Right renal pelvis (tissue), 4 donors: ENCODE measurements at regions not wholly inside any gene's neighbourhood (a gene's known extent, or its start where the extent isn't known, plus 50 kb on each side); places are given as distances from the start of the nearest gene placed in this dataset.
"Not testable (repeated sequence)": the region's sequence is repeated elsewhere in the genome, so short reads cannot be mapped to it uniquely, and the experiment has no call there.

Experiments
- DNase-seq, 4 donors: peaks; one replicate each; pipeline ENCODE4 v3.0.0-alpha.2; 2013; ENCODE audit warnings: low read depth in 4 of 4, low spot score in 3 of 4, missing footprints in 1 of 4

- DNase-seq: no peak
Measured at GRCh38 chr17:30590081-30590733, 113.0 kb downstream of the GOSR1 start.

GRCh38 chr17:30589431-30589830 lies 112.2 kb downstream of the GOSR1 start:
- DNase-seq: no peak

GRCh38 chr17:30588798-30589247 lies 111.6 kb downstream of the GOSR1 start:
- DNase-seq: no peak

GRCh38 chr17:30586818-30587595 lies 109.8 kb downstream of the GOSR1 start:
- no peak for DNase-seq

GRCh38 chr17:30584810-30585209 lies 107.6 kb downstream of the GOSR1 start:
- no peak for DNase-seq

GRCh38 chr17:30580916-30581315 lies 103.7 kb downstream of the GOSR1 start:
- DNase-seq: no peak

- no peak for DNase-seq
Measured at GRCh38 chr17:30579610-30580315, 102.6 kb downstream of the GOSR1 start.

- DNase-seq: not testable (repeated sequence)
Measured at GRCh38 chr17:30578015-30578717, 101.0 kb downstream of the GOSR1 start.
